ENCODE measurements at regions not wholly inside any gene's neighbourhood (a gene's known extent, or its start where the extent isn't known, plus 50 kb on each side); places are given as distances from the start of the nearest gene placed in this dataset.

DNA sequence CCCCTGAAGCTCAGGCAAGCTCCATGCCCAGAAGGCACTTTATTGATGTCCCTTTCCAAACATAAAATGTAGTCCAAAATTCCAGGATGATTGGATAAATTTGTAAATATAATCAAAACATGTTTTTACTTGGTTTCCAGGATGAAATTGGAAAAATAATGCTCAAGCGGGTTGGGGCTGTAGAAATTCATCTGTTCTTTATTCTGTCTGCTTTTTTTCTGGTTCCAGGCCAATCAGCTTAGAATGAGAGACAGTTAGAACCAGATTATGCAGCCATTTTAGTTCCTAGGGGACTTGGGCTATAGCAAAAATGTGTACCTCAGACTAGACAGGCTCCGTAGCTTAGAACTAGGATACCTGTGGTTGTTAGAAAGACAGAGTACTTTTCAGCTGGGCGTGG is 450.8 kb downstream of the MCTP2 start:
- no peak for DNase-seq
- no peak overlapping the region for H3K27ac ChIP-seq
- WGBS, 2 donors, result 74 to 80% methylated on average over 3 of the region's 3 CpGs
- H3K9me3 ChIP-seq, result no peaks in the 10 kb centered on the region
- intact Hi-C loops (cut with DNase I), result no loop called here
- no peaks in the 10 kb centered on the region for H3K27me3 ChIP-seq
- TF ChIP-seq, protein P1, sequence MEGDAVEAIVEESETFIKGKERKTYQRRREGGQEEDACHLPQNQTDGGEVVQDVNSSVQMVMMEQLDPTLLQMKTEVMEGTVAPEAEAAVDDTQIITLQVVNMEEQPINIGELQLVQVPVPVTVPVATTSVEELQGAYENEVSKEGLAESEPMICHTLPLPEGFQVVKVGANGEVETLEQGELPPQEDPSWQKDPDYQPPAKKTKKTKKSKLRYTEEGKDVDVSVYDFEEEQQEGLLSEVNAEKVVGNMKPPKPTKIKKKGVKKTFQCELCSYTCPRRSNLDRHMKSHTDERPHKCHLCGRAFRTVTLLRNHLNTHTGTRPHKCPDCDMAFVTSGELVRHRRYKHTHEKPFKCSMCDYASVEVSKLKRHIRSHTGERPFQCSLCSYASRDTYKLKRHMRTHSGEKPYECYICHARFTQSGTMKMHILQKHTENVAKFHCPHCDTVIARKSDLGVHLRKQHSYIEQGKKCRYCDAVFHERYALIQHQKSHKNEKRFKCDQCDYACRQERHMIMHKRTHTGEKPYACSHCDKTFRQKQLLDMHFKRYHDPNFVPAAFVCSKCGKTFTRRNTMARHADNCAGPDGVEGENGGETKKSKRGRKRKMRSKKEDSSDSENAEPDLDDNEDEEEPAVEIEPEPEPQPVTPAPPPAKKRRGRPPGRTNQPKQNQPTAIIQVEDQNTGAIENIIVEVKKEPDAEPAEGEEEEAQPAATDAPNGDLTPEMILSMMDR (IDR thresholded peaks at IDR 0.05), result no peak
- TF ChIP-seq EP300 (IDR thresholded peaks at IDR 0.05) (no peak), POLR2AphosphoS5 (IDR thresholded peaks at IDR 0.05) (no peak), POLR2A (IDR thresholded peaks at IDR 0.05) (no peak)
- H3K36me3 ChIP-seq, result no peaks in the 10 kb centered on the region
- H3K4me3 ChIP-seq, result no peak overlapping the region
- H3K4me1 ChIP-seq, result no peaks in the 10 kb centered on the region

DNA sequence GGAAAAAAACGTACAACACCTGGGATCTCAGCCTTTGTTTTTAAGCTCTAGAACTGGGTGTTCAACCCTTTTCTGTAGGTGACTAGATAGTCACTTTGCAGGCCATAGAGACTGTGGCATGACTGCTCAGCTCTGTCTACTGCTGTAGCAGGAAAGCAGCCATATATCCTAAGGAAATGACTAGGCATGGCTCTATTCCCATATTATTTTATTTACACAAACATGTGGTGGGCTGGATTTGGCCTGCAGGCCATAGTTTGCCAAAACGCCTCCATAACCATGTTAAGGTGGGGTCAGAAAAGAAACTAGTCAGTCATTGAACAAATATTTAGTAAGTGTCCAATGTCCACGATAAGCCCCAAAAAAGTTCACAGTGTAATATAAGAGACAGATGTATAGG is 452.5 kb downstream of the MCTP2 start:
- no peaks in the 10 kb centered on the region for H3K4me1 ChIP-seq
- TF ChIP-seq, protein P1 (IDR thresholded peaks at IDR 0.05), result no peak
- TF ChIP-seq POLR2AphosphoS5 (IDR thresholded peaks at IDR 0.05), result no peak
- TF ChIP-seq EP300 (IDR thresholded peaks at IDR 0.05), result no peak
- TF ChIP-seq POLR2A (IDR thresholded peaks at IDR 0.05), result no peak
- DNase-seq, result no peak
- H3K36me3 ChIP-seq, result no peaks in the 10 kb centered on the region
- H3K27me3 ChIP-seq, result no peaks in the 10 kb centered on the region
- H3K27ac ChIP-seq, result no peak overlapping the region
- intact Hi-C loops (cut with DNase I), result no loop called here
- H3K9me3 ChIP-seq, result no peaks in the 10 kb centered on the region
- H3K4me3 ChIP-seq, result no peak overlapping the region
- 41 to 73% methylated on average over 3 of the region's 3 CpGs for WGBS, 2 donors

DNA sequence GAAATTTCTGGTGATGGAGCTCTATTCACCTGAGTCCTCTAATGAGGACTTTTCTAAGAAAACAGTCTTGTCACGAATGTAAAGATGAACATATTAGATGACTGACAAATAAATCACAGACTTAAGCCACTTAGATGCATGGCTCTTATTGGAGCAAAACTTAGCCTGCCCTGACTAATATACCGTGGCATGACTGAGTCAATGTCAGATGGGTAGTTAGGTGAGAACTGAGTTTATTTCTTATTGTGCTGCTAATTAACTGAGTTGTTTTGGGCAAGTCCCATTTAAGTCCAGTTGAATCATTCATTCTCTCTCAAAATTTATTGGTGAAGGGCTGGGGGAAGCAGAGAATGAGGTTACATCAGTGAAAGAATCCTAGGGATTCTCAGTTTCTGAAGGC is 459.8 kb downstream of the MCTP2 start:
- no peaks in the 10 kb centered on the region for H3K27me3 ChIP-seq
- no peak overlapping the region for H3K27ac ChIP-seq
- no peaks in the 10 kb centered on the region for H3K9me3 ChIP-seq
- 80 to 90% methylated on average over 2 of the region's 2 CpGs for WGBS, 2 donors
- no peaks in the 10 kb centered on the region for H3K4me1 ChIP-seq
- TF ChIP-seq POLR2A (IDR thresholded peaks at IDR 0.05) (no peak), POLR2AphosphoS5 (IDR thresholded peaks at IDR 0.05) (no peak), EP300 (IDR thresholded peaks at IDR 0.05) (no peak)
- TF ChIP-seq, protein P1 (IDR thresholded peaks at IDR 0.05), result no peak
- intact Hi-C loops (cut with DNase I), result no loop called here
- H3K4me3 ChIP-seq, result no peak overlapping the region
- H3K36me3 ChIP-seq, result no peaks in the 10 kb centered on the region
- no peak for DNase-seq

DNA sequence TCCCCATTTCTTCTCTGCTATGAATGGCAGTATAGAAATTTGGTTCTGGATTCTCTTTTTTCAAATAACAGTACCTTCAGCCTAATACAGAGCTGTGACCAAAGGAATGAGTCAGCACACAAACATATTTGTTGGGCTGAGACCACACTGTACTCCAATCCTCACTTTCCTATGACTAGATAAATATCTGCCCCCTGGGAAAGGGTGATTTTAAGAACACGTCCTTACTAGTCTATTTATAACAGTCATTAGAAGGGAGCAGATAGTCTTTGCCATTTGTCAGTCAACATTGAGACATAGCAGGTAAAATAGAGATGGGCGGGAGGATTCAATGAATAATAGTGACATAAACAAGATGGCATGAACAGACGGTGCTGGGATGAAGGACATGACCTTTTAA is 461.3 kb downstream of the MCTP2 start:
- Histone ChIP-seq H3K9me3 (no peaks in the 10 kb centered on the region), H3K27me3 (no peaks in the 10 kb centered on the region), H3K4me1 (no peaks in the 10 kb centered on the region), H3K27ac (no peak overlapping the region), H3K4me3 (no peak overlapping the region), H3K36me3 (no peaks in the 10 kb centered on the region)
- TF ChIP-seq, protein P1 (IDR thresholded peaks at IDR 0.05), result no peak
- TF ChIP-seq POLR2AphosphoS5 (IDR thresholded peaks at IDR 0.05) (no peak), EP300 (IDR thresholded peaks at IDR 0.05) (no peak), POLR2A (IDR thresholded peaks at IDR 0.05) (no peak)
- 59 to 69% methylated on average over 3 of the region's 3 CpGs for WGBS, 2 donors
- no peak for DNase-seq
- intact Hi-C loops (cut with DNase I), result no loop called here

DNA sequence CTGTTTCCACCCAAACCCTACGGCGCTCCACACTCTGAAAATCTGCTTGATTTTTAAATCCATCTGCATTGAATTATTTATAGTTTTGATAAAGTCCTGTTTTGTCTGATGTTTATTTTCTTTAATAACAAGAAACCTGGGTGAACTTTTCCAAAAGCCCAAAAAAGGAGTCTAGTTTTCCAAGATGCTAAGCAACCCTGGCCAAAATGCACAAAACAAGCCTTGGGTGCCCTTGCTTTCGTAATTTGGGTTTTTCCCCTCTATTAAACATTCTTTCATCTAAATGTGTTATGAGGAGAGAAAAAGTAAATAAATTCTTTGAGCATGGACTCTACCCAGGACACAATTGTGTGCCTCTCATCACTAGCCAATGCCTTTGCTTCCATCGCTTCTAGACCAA is 468.9 kb downstream of the MCTP2 start:
- TF ChIP-seq EP300 (IDR thresholded peaks at IDR 0.05), result no peak
- TF ChIP-seq, protein P1 (IDR thresholded peaks at IDR 0.05), result no peak
- H3K9me3 ChIP-seq, result no peaks in the 10 kb centered on the region
- H3K27me3 ChIP-seq, result no peaks in the 10 kb centered on the region
- intact Hi-C loops (cut with DNase I), result no loop called here
- H3K4me1 ChIP-seq, result no peaks in the 10 kb centered on the region
- no peak overlapping the region for H3K27ac ChIP-seq
- H3K36me3 ChIP-seq, result no peaks in the 10 kb centered on the region
- 84 to 91% methylated on average over 4 of the region's 4 CpGs for WGBS, 2 donors
- no peak overlapping the region for H3K4me3 ChIP-seq
- no peak for DNase-seq
